ENCODE measurements at regions not wholly inside any gene's neighbourhood (a gene's known extent, or its start where the extent isn't known, plus 50 kb on each side); places are given as distances from the start of the nearest gene placed in this dataset.
"Not testable (repeated sequence)": the region's sequence is repeated elsewhere in the genome, so short reads cannot be mapped to it uniquely, and the experiment has no call there.

DNA sequence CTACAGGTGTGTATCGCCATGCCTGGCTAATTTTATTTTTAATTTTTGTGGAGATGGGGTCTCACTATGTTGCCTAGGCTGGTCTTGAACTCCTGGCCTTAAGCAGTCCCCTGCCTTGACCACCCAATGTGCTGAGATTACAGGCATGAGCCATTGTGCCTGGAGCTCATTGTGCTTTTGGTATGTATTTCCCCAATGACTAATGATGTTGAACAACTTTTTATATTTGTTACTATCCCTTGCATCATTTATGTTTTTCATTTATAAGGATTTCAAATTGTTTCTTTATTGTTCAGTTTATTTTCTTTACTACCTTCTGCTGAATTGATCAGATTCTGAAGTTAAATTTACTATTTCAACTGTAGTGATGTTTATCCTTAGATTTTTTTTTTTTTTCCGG lies 199.7 kb downstream of the CEP135 start:
- no peak overlapping the region for H3K27ac Mint-ChIP-seq
- intact Hi-C loops (cut with micrococcal nuclease): no loop called here
- peaks cover 7% of the 10 kb centered on the region for H3K4me1 Mint-ChIP-seq (ENCODE audit: low read depth)
- no peak overlapping the region for H3K4me3 Mint-ChIP-seq
- no peaks in the 10 kb centered on the region for H3K9me3 Mint-ChIP-seq
- no peak for DNase-seq (ENCODE audit: low spot score)
- no peaks in the 10 kb centered on the region for H3K36me3 Mint-ChIP-seq (ENCODE audit: low read depth)
- H3K27me3 Mint-ChIP-seq (ENCODE audit: insufficient read depth): peaks cover 3% of the 10 kb centered on the region

DNA sequence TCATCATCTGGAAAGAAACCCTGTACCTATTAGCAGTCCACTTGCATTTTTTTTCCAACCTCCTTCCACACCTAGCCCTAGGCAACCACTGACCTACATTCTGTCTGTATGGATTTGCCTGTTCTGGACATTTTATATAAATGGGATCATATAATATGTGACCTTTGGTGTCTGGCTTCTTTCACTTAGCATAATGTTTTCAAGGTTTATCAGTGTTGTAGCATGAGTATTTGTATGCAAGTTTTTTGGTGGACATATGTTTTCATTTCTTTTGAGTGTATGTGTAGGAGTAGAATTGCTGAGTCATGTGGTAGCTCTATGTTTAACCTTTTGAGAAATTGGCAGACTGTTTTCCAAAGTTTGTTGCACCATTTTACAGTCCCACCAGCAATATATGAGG lies 198.6 kb downstream of the CEP135 start:
- Mint-ChIP-seq H3K36me3 (ENCODE audit: low read depth) (no peaks in the 10 kb centered on the region), H3K4me1 (ENCODE audit: low read depth) (peaks cover 7% of the 10 kb centered on the region), H3K27me3 (ENCODE audit: insufficient read depth) (peaks cover 3% of the 10 kb centered on the region), H3K9me3 (no peaks in the 10 kb centered on the region), H3K27ac (no peak overlapping the region), H3K4me3 (no peak overlapping the region)
- DNase-seq (ENCODE audit: low spot score): no peak
- intact Hi-C loops (cut with micrococcal nuclease): no loop called here

DNA sequence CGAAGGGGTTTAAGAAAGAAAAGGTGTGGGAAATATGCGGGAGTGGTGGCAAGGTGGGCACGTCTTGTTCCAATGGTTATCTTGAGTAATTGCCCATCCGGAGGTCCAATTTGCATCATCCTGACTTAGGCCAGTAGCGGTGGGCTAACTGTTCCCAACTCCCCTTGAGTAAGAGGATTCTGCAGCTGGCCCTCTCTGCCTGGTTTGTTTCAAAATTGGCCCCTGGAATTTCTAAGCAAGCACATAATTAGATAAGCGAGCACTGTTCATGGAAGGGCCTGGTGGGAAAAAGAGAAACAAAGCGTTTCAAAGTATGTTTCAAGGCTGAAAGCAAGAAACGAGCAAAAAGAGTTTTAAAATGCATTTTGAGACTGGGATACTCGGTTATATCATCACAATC lies 198.2 kb downstream of the CEP135 start:
- Mint-ChIP-seq H3K9me3 (no peaks in the 10 kb centered on the region), H3K36me3 (ENCODE audit: low read depth) (no peaks in the 10 kb centered on the region), H3K27ac (no peak overlapping the region), H3K4me3 (no peak overlapping the region), H3K4me1 (ENCODE audit: low read depth) (peaks cover 7% of the 10 kb centered on the region), H3K27me3 (ENCODE audit: insufficient read depth) (peaks cover 6% of the 10 kb centered on the region)
- intact Hi-C loops (cut with micrococcal nuclease): no loop called here
- no peak for DNase-seq (ENCODE audit: low spot score)

DNA sequence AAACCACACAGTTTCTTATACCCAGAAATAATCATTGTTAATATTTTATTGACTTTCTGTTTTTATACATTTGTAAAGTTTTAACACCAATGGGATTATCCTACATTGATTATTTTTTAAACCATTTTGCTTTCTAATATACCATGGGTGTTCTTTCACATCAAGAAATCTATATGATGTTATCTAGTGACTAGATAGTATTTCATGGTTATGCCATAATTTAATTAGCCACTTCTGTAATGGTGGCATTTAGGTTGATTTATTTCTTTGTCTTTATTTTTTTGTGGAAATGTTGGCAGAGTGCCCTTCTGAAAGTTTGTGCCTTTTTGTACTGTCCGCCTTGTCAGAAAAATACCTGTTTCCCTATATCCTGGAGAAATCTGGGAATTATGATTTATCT lies 193.3 kb downstream of the CEP135 start:
- H3K27me3 Mint-ChIP-seq (ENCODE audit: insufficient read depth): peaks cover 6% of the 10 kb centered on the region
- no peak overlapping the region for H3K4me3 Mint-ChIP-seq
- no peak overlapping the region for H3K27ac Mint-ChIP-seq
- intact Hi-C loops (cut with micrococcal nuclease): no loop called here
- no peak for DNase-seq (ENCODE audit: low spot score)
- no peaks in the 10 kb centered on the region for H3K9me3 Mint-ChIP-seq
- H3K36me3 Mint-ChIP-seq (ENCODE audit: low read depth): no peaks in the 10 kb centered on the region
- H3K4me1 Mint-ChIP-seq (ENCODE audit: low read depth): no peaks in the 10 kb centered on the region

DNA sequence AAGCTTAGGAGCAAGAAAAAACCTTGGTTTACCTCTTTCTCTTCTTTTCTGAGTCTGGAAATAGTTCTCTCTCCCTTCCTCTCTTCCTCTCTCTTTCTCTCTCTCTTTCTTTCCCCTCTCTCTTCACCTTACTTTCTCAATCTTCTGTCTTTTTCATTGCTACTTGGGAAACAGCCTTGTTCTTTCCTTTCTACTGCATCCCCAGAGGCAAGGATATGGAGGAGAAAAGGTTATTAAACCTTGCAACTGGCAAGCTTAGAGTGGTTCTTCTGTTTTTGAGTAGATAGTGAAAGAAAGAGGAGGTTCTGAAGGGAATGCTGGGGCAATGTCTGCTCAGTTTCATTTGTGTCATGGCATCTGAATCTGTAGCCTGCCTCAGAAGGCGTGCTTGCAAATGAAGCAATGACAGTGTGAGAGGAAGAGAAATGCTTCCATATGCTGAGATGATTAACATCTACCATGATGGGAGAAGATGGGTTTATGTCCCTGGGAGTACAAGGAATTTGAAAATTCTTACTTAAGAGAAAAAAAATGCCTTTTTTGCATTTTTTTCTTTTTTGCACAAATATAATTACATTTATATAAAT lies 190.6 kb downstream of the CEP135 start:
- Mint-ChIP-seq H3K4me3 (no peak overlapping the region), H3K4me1 (ENCODE audit: low read depth) (no peaks in the 10 kb centered on the region), H3K36me3 (ENCODE audit: low read depth) (no peaks in the 10 kb centered on the region), H3K9me3 (no peaks in the 10 kb centered on the region), H3K27me3 (ENCODE audit: insufficient read depth) (peaks cover 5% of the 10 kb centered on the region), H3K27ac (no peak overlapping the region)
- no peak for DNase-seq (ENCODE audit: low spot score)
- intact Hi-C loops (cut with micrococcal nuclease): no loop called here

DNA sequence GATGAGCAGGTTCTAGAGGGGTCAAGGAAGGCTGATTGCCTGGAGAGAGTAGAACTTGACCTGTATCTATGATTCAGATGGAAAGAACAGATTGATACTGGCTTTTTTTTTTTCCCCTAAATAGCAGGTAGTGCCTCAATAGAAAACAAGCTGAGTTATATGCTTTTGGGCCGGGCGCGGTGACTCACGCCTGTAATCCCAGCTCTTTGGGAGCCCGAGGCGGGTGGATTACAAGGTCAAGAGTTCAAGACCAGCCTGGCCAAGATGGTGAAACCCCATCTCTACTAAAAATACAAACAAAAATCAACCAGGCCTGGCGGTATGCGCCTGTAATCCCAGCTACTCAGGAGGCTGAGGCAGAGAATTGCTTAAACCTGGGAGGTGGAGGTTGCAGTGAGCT lies 186.1 kb downstream of the CEP135 start:
- H3K4me3 Mint-ChIP-seq; H3K27me3 Mint-ChIP-seq (ENCODE audit: insufficient read depth); H3K9me3 Mint-ChIP-seq; DNase-seq (ENCODE audit: low spot score); H3K4me1 Mint-ChIP-seq (ENCODE audit: low read depth); H3K27ac Mint-ChIP-seq; intact Hi-C loops (cut with micrococcal nuclease); H3K36me3 Mint-ChIP-seq (ENCODE audit: low read depth): not testable (repeated sequence)

DNA sequence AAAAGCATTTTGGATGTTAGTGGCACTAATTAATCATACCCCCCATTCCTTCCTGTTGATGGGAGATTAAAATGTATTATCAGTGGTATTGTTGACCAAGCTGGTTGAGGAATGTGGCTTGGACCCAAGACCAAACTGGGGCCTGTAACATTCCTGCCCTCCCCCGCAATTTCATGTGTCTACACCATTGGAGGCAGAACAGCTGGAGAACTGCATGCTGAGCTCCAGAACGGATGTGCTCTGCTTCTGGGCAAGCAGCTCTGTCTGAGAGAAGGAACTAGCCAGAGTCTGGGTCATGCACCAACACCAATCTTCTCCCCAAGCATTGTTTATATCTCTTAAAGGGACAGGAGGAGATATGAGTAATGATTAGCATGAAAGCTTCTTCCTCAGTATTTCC lies 185.5 kb downstream of the CEP135 start:
- Mint-ChIP-seq H3K4me3 (no peak overlapping the region), H3K4me1 (ENCODE audit: low read depth) (no peaks in the 10 kb centered on the region), H3K27ac (no peak overlapping the region), H3K27me3 (ENCODE audit: insufficient read depth) (no peaks in the 10 kb centered on the region), H3K36me3 (ENCODE audit: low read depth) (no peaks in the 10 kb centered on the region), H3K9me3 (no peaks in the 10 kb centered on the region)
- intact Hi-C loops (cut with micrococcal nuclease): no loop called here
- DNase-seq (ENCODE audit: low spot score): no peak

DNA sequence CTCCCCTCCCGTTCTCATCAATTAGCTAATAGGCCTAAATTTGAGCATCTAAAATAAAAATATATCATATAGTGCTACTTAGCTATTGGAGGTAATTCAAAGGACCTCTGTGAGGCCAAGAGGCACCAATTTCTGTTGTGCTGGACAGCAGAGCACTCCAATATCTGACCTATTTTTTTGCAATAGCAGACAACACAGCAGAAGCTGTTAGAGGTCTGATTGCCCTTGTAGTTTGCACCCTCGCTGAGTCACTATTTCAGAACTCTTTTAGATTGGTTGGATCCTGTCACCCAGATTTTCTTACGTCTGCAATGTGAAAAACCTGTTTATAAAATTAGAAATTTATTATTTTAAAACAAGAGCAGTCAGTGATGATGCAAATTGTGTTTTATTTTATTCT lies 184.1 kb downstream of the CEP135 start:
- Mint-ChIP-seq H3K4me3 (no peak overlapping the region), H3K9me3 (no peaks in the 10 kb centered on the region), H3K27ac (no peak overlapping the region), H3K36me3 (ENCODE audit: low read depth) (no peaks in the 10 kb centered on the region), H3K4me1 (ENCODE audit: low read depth) (no peaks in the 10 kb centered on the region), H3K27me3 (ENCODE audit: insufficient read depth) (no peaks in the 10 kb centered on the region)
- intact Hi-C loops (cut with micrococcal nuclease): no loop called here
- no peak for DNase-seq (ENCODE audit: low spot score)

DNA sequence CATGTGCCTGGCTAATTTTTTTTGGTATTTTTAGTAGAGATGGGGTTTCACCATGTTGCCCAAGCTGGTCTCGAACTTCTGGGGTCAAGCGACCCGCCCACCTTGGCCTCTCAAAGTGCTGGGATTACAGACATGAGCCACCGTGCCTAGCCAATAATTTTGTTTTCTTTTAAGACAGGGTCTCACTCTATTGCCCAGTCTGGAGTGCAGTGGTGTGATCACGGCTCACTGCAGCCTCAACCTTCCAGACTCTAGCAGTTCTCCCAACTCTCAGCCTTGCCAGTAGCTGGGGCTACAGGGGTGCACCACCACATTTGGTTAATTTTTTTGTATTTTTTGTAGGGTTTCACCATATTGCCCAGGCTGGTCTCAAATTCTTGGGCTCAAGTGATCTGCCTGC lies 183.4 kb downstream of the CEP135 start:
- H3K27ac Mint-ChIP-seq; H3K9me3 Mint-ChIP-seq; H3K36me3 Mint-ChIP-seq (ENCODE audit: low read depth); H3K4me3 Mint-ChIP-seq; DNase-seq (ENCODE audit: low spot score); intact Hi-C loops (cut with micrococcal nuclease); H3K4me1 Mint-ChIP-seq (ENCODE audit: low read depth); H3K27me3 Mint-ChIP-seq (ENCODE audit: insufficient read depth): not testable (repeated sequence)

DNA sequence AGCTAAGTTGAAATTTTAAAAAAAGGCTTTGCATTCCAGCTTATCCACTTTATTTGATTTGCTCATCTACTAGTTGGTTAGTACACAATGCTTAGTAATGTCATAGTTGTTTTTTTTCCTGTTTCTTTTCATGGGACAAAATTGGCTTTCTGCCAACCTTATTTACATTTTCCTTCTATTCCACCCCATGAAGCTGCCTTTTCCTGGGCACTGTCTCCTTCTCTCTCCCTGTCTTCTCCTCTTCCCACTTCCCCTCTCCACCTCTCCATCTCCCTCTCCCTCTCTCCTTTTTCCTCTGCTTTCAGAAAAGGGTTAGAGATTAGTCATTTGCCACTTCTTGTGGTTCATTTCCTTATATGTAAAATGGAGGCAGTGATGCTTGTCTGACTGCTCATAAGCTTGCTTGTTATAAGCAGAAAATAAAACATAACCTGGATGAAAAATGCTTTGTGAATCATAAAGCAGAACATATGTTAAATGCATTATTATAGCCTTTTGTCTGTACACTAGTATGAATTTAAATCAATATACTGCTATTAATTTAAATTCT lies 181.9 kb downstream of the CEP135 start:
- Mint-ChIP-seq H3K4me1 (ENCODE audit: low read depth) (no peaks in the 10 kb centered on the region), H3K4me3 (no peak overlapping the region), H3K27ac (no peak overlapping the region), H3K36me3 (ENCODE audit: low read depth) (no peaks in the 10 kb centered on the region), H3K27me3 (ENCODE audit: insufficient read depth) (peaks cover 2% of the 10 kb centered on the region), H3K9me3 (no peaks in the 10 kb centered on the region)
- DNase-seq (ENCODE audit: low spot score): no peak
- intact Hi-C loops (cut with micrococcal nuclease): no loop called here

DNA sequence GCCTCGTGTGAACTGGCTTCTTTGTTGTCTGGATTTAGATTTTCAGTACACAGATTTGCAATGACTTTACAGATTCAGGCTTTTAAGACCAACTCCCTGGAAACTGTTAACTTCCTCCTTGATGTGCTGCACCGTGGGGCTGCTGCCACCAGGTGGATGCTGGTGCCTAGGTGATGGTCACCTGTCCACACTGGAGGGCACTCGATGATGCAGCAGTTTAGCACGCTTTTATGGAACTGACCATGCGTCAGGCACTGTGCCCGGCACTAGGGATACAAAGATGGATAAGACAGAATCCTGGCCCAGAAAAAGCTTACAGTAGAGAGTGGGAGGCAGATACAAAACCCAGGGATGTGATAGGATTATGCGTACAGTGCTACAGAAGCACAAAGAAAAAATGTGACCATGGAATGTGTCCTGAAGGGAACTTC lies 180.7 kb downstream of the CEP135 start:
- H3K27me3 Mint-ChIP-seq (ENCODE audit: insufficient read depth): peaks cover 3% of the 10 kb centered on the region
- H3K36me3 Mint-ChIP-seq (ENCODE audit: low read depth): no peaks in the 10 kb centered on the region
- no peak for DNase-seq (ENCODE audit: low spot score)
- H3K27ac Mint-ChIP-seq: no peak overlapping the region
- H3K4me3 Mint-ChIP-seq: no peak overlapping the region
- intact Hi-C loops (cut with micrococcal nuclease): loop anchor here (1.0 kb wide), 1 partner anchor 172 kb away; no protein-coding TSS in a partner anchor
- H3K9me3 Mint-ChIP-seq: no peaks in the 10 kb centered on the region
- H3K4me1 Mint-ChIP-seq (ENCODE audit: low read depth): no peaks in the 10 kb centered on the region

DNA sequence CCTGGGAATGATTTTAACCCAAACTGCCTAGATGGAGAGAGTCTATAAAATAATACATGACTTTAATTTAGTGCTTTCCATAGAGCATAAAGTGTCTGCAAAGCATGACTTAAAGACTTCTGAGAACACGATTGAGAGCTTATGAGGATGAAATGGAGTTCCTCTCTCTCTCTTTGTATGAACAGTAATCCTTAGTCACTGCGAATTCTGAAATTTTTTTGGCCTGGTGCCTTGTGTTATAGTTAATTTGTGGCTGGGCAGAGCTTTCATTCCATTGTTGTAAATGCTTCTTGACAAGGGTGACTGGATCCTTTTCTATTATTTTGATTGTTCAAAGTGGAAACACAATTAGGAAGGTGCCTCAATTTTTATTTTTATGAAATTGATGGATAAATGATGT lies 179.5 kb downstream of the CEP135 start:
- Mint-ChIP-seq H3K27me3 (ENCODE audit: insufficient read depth) (peaks cover 7% of the 10 kb centered on the region), H3K4me3 (no peak overlapping the region), H3K4me1 (ENCODE audit: low read depth) (no peaks in the 10 kb centered on the region), H3K27ac (no peak overlapping the region), H3K36me3 (ENCODE audit: low read depth) (no peaks in the 10 kb centered on the region), H3K9me3 (no peaks in the 10 kb centered on the region)
- intact Hi-C loops (cut with micrococcal nuclease): no loop called here
- DNase-seq (ENCODE audit: low spot score): no peak

DNA sequence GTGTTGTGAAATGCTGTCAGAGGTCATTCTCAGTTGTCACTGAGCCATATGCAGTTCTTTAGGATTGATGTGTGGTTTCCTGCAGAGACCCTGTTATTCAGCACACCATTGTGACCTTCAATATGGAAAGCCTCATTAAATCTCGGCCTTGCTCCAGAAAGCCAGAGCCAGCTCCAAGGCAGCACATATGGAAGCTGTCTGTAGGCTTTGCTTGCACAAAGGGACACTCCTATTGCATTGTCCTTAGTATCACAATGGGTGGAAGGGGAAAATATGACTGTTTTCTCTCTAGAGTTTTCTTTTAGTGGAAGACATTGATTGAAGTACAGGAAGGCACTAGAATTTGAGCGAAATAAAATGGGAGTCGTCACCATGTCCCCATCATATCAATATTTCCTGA lies 179.0 kb downstream of the CEP135 start:
- Mint-ChIP-seq H3K27ac (no peak overlapping the region), H3K9me3 (no peaks in the 10 kb centered on the region), H3K27me3 (ENCODE audit: insufficient read depth) (peaks cover 7% of the 10 kb centered on the region), H3K4me3 (no peak overlapping the region), H3K4me1 (ENCODE audit: low read depth) (no peaks in the 10 kb centered on the region), H3K36me3 (ENCODE audit: low read depth) (no peaks in the 10 kb centered on the region)
- no peak for DNase-seq (ENCODE audit: low spot score)
- intact Hi-C loops (cut with micrococcal nuclease): no loop called here

DNA sequence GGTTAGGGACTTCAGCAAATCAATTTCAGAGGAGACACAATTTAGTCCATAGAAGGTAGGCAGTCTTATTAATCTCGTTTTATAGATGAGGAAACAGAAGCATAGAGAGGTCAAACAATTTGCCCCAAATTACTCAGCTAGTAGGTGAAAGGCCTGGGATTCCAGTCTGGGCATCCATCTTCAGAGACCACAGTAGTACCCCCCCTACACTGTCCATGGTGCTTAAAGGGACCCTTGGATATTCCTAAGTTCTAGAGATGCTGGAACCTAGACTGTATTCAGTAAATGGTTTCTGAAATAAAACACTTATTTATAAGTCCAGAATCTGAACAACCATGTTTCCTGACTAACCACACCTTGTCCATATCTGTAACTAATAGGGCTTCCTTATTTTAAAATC lies 174.8 kb downstream of the CEP135 start:
- Mint-ChIP-seq H3K27me3 (ENCODE audit: insufficient read depth) (peaks cover 10% of the 10 kb centered on the region), H3K36me3 (ENCODE audit: low read depth) (no peaks in the 10 kb centered on the region), H3K4me3 (no peak overlapping the region), H3K9me3 (no peaks in the 10 kb centered on the region), H3K4me1 (ENCODE audit: low read depth) (no peaks in the 10 kb centered on the region), H3K27ac (no peak overlapping the region)
- intact Hi-C loops (cut with micrococcal nuclease): no loop called here
- no peak for DNase-seq (ENCODE audit: low spot score)
